NCI-H146 treated with DMSO at 0.1 percent for 48 hours (cell line): ENCODE measurements at regions not wholly inside any gene's neighbourhood (a gene's known extent, or its start where the extent isn't known, plus 50 kb on each side); places are given as distances from the start of the nearest gene placed in this dataset.

Experiments used
- DNase-seq: peaks from one replicate; lab custom pipeline; 2025; ENCODE audit not compliant: unreplicated experiment; lab: John Stamatoyannopoulos, UW

GRCh38 chr4:45647823-45648222, 476.0 kb downstream of the GABRG1 start:
- no peak for DNase-seq

GRCh38 chr4:45646885-45647590, 476.8 kb downstream of the GABRG1 start:
- no peak for DNase-seq

- DNase-seq, result no peak
Observed at GRCh38 chr4:45640281-45640680, 483.6 kb downstream of the GABRG1 start.

GRCh38 chr4:45638641-45639040, 485.2 kb downstream of the GABRG1 start:
- no peak for DNase-seq

GRCh38 chr4:45636175-45636574, 487.7 kb downstream of the GABRG1 start:
- no peak for DNase-seq

- no peak for DNase-seq
Observed at GRCh38 chr4:45629717-45630116, 494.1 kb downstream of the GABRG1 start.

- DNase-seq, result no peak
Observed at GRCh38 chr4:45621971-45622370, 501.9 kb downstream of the GABRG1 start.

GRCh38 chr4:45620808-45621207, 503.0 kb downstream of the GABRG1 start:
- DNase-seq, result no peak

GRCh38 chr4:45596379-45597101, 527.3 kb downstream of the GABRG1 start:
- no peak for DNase-seq

GRCh38 chr4:45580334-45580733, 543.5 kb downstream of the GABRG1 start:
- DNase-seq, result no peak

- DNase-seq, result no peak
Observed at GRCh38 chr4:45578874-45579273, 545.0 kb downstream of the GABRG1 start.

- no peak for DNase-seq
Observed at GRCh38 chr4:45576275-45576674, 547.6 kb downstream of the GABRG1 start.

- no peak for DNase-seq
Observed at GRCh38 chr4:45569619-45570018, 554.2 kb downstream of the GABRG1 start.

GRCh38 chr4:45568694-45569093, 555.2 kb downstream of the GABRG1 start:
- no peak for DNase-seq

- DNase-seq, result no peak
Observed at GRCh38 chr4:45566896-45567603, 556.8 kb downstream of the GABRG1 start.

- no peak for DNase-seq
Observed at GRCh38 chr4:45554423-45554822, 569.4 kb downstream of the GABRG1 start.

- DNase-seq, result no peak
Observed at GRCh38 chr4:45550766-45551366, 573.0 kb downstream of the GABRG1 start.

GRCh38 chr4:45539142-45539814, 584.6 kb downstream of the GABRG1 start:
- no peak for DNase-seq

GRCh38 chr4:45530498-45530897, 593.4 kb downstream of the GABRG1 start:
- DNase-seq, result no peak

- DNase-seq, result no peak
Observed at GRCh38 chr4:45527160-45527559, 596.7 kb downstream of the GABRG1 start.

GRCh38 chr4:45518832-45519231, 605.0 kb downstream of the GABRG1 start:
- no peak for DNase-seq
